ENCODE measurements at regions not wholly inside any gene's neighbourhood (a gene's known extent, or its start where the extent isn't known, plus 50 kb on each side); places are given as distances from the start of the nearest gene placed in this dataset.

DNA sequence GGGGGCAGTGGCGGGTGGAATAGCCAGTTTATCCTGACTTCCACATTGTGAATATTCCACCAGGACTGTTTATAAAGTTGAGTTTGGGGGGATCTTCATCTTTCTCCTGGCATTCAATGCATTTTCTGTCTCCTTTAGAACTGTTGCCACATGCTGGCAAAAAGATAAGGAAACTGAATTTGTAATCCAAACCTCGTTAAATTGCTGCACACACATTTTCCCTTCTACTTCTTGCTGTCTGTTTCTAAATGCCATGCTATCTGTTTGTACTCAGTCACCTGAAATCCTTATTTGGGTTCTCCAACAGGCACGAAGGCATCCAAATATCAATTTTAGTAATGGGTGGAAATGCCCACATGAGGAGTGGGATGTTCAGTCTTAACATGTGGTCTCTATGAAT lies 180.2 kb upstream of the CCN2 start:
- DNase-seq (ENCODE audit: low spot score) (no peak), FAIRE-seq (no peak), ATAC-seq (no peak)
- Histone ChIP-seq H3K27me3 (ENCODE audit: control insufficient read depth in 1 of 2, insufficient read depth in 2 of 2, low read length in 2 of 2) (peaks cover 0 to 7% of the 10 kb centered on the region in 2 experiments; a peak in 3 of 5 replicates), H3K4me3 (replicated peaks in 1 of 3; ENCODE audit: insufficient read depth in 1 of 3, low read depth in 2 of 3, low read length in 3 of 3) (no peak overlapping the region), H3K4me2 (ENCODE audit: low read depth, low read length) (no peak overlapping the region), H3K79me2 (ENCODE audit: insufficient read depth, low read length) (no peaks in the 10 kb centered on the region), H4K20me1 (ENCODE audit: insufficient read depth, low read length) (no peaks in the 10 kb centered on the region), H3K9ac (ENCODE audit: insufficient read depth, low read depth, low read length) (no peak overlapping the region), H3K36me3 (replicated peaks in 1 of 2; ENCODE audit: control insufficient read depth in 1 of 2, insufficient read depth in 2 of 2, low read length in 2 of 2) (no peaks in the 10 kb centered on the region), H3K9me3 (ENCODE audit: low read length) (no peaks in the 10 kb centered on the region), H2AFZ (ENCODE audit: low read length) (no peak overlapping the region), H3K27ac (ENCODE audit: extremely low read length, insufficient read depth, low read length) (no peak overlapping the region), H3K4me1 (ENCODE audit: insufficient read depth, low read length) (peaks cover 11% of the 10 kb centered on the region; the same call in 1 of the 2 replicates)
- BruUV-seq (replicated peaks) = no TSS peak
- intact Hi-C loops (cut with micrococcal nuclease; ENCODE audit: unreplicated experiment) (no loop called here), in situ Hi-C loops (cut with HindIII; ENCODE audit: extremely low pct_ligation_motif_present, low pct_unique_long_range_greater_than_20kb) (no loop called here)
- ChIA-PET POLR2A (interaction anchor here (0.8 kb wide), 1 partner anchor 180 kb away, joined by 4 read pairs; the partner anchor contains the start of gene CCN2), CTCF (ENCODE audit: low intra/inter-chr PET ratio, low total read pairs) (no interaction called here)
- WGBS (ENCODE audit: low lambda C conversion rate) = 31% methylated on average over 3 of the region's 3 CpGs
- TF ChIP-seq ZNF350 (CRISPR knock-in tag; IDR thresholded peaks at IDR 0.05; ENCODE audit: borderline replicate concordance, low read depth) (no peak), DR1 (CRISPR knock-in tag; IDR thresholded peaks at IDR 0.05) (no peak), ZNF891 (CRISPR knock-in tag; IDR thresholded peaks at IDR 0.05) (no peak), ZNF691 (CRISPR knock-in tag; IDR thresholded peaks at IDR 0.05; ENCODE audit: borderline replicate concordance, low read depth) (no peak), MAZ (IDR thresholded peaks at IDR 0.05; ENCODE audit: borderline replicate concordance, low read depth, low read length) (no peak), MAZ (CRISPR knock-in tag; IDR thresholded peaks at IDR 0.05; ENCODE audit: low read depth) (no peak), TBX3 (IDR thresholded peaks at IDR 0.05; ENCODE audit: borderline replicate concordance) (no peak), ZNF512 (CRISPR knock-in tag; IDR thresholded peaks at IDR 0.05) (no peak), SETDB1 (CRISPR knock-in tag; IDR thresholded peaks at IDR 0.05; ENCODE audit: borderline replicate concordance) (no peak), ZNF292 (CRISPR knock-in tag; IDR thresholded peaks at IDR 0.05; ENCODE audit: borderline replicate concordance, low read depth) (no peak), HNF4A (CRISPR knock-in tag; IDR thresholded peaks at IDR 0.05) (no peak), REST (IDR thresholded peaks at IDR 0.05; ENCODE audit: borderline replicate concordance in 1 of 2, low read depth in 1 of 2, low read length in 2 of 2) (no peak)
- TF ChIP-seq, protein P1, sequence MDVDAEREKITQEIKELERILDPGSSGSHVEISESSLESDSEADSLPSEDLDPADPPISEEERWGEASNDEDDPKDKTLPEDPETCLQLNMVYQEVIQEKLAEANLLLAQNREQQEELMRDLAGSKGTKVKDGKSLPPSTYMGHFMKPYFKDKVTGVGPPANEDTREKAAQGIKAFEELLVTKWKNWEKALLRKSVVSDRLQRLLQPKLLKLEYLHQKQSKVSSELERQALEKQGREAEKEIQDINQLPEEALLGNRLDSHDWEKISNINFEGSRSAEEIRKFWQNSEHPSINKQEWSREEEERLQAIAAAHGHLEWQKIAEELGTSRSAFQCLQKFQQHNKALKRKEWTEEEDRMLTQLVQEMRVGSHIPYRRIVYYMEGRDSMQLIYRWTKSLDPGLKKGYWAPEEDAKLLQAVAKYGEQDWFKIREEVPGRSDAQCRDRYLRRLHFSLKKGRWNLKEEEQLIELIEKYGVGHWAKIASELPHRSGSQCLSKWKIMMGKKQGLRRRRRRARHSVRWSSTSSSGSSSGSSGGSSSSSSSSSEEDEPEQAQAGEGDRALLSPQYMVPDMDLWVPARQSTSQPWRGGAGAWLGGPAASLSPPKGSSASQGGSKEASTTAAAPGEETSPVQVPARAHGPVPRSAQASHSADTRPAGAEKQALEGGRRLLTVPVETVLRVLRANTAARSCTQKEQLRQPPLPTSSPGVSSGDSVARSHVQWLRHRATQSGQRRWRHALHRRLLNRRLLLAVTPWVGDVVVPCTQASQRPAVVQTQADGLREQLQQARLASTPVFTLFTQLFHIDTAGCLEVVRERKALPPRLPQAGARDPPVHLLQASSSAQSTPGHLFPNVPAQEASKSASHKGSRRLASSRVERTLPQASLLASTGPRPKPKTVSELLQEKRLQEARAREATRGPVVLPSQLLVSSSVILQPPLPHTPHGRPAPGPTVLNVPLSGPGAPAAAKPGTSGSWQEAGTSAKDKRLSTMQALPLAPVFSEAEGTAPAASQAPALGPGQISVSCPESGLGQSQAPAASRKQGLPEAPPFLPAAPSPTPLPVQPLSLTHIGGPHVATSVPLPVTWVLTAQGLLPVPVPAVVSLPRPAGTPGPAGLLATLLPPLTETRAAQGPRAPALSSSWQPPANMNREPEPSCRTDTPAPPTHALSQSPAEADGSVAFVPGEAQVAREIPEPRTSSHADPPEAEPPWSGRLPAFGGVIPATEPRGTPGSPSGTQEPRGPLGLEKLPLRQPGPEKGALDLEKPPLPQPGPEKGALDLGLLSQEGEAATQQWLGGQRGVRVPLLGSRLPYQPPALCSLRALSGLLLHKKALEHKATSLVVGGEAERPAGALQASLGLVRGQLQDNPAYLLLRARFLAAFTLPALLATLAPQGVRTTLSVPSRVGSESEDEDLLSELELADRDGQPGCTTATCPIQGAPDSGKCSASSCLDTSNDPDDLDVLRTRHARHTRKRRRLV (CRISPR knock-in tag; IDR thresholded peaks at IDR 0.05) = no peak

Measured in HepG2 (cell line).